Fibroblast of pulmonary artery (primary cell): ENCODE measurements at regions not wholly inside any gene's neighbourhood (a gene's known extent, or its start where the extent isn't known, plus 50 kb on each side); places are given as distances from the start of the nearest gene placed in this dataset.

Experiments
- DNase-seq: peaks from one replicate; pipeline ENCODE4 v3.0.0-alpha.2; 2010; ENCODE audit warnings: low read depth
- H3K4me3 ChIP-seq: replicated peaks from 2 replicates; pipeline ENCODE4 v1.5.1; 2011; ENCODE audit warnings: low read depth, mild to moderate bottlenecking, control low read depth, low read length, moderate library complexity
- TF ChIP-seq, protein P1 (sequence below): IDR thresholded peaks from 2 replicates; pipeline ENCODE4 v1.5.1; 2011; ENCODE audit warnings: mild to moderate bottlenecking, control low read depth, low read length, inconsistent platforms; ENCODE audit errors: missing control alignments

DNA sequence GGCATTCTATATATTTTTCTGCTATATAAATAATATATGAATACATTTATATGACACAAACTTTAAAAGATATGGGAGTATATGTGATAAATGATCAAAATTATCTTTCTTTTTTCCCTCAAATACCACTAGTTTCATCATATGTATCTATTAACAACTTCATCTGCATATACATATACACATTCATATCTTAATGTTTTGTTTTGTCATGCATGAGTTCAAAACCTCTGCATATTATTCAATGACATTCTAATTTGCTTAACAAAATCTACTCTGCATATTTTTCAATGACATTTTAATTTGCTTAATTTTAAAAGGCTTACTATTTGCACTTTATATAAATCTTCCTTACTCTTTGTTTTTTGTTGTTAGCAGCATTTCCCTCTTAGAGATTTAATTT lies 276.2 kb downstream of the PIK3C3 start:
- no peak overlapping the region for H3K4me3 ChIP-seq
- DNase-seq: no peak
- TF ChIP-seq, protein P1, sequence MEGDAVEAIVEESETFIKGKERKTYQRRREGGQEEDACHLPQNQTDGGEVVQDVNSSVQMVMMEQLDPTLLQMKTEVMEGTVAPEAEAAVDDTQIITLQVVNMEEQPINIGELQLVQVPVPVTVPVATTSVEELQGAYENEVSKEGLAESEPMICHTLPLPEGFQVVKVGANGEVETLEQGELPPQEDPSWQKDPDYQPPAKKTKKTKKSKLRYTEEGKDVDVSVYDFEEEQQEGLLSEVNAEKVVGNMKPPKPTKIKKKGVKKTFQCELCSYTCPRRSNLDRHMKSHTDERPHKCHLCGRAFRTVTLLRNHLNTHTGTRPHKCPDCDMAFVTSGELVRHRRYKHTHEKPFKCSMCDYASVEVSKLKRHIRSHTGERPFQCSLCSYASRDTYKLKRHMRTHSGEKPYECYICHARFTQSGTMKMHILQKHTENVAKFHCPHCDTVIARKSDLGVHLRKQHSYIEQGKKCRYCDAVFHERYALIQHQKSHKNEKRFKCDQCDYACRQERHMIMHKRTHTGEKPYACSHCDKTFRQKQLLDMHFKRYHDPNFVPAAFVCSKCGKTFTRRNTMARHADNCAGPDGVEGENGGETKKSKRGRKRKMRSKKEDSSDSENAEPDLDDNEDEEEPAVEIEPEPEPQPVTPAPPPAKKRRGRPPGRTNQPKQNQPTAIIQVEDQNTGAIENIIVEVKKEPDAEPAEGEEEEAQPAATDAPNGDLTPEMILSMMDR: no peak

DNA sequence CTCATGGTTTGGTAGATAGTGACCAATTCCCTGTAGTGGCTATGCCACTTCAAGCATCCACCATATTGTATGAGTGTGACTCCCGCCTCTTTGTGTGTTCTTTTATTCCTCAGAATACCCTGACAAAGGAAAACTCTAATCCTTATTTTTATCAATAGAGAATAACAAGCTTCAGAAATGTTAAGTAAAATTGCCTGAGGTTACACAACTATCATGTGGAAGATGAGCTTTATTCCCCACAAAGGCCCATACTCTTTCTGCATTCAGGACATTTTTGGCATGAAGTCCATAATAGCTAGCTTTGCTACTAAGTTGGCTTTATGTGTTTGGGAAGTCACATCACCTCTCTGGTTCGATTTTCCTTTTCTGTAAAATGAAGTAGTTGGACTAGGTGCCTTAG lies 276.8 kb downstream of the PIK3C3 start:
- TF ChIP-seq, protein P1: no peak
- no peak for DNase-seq

DNA sequence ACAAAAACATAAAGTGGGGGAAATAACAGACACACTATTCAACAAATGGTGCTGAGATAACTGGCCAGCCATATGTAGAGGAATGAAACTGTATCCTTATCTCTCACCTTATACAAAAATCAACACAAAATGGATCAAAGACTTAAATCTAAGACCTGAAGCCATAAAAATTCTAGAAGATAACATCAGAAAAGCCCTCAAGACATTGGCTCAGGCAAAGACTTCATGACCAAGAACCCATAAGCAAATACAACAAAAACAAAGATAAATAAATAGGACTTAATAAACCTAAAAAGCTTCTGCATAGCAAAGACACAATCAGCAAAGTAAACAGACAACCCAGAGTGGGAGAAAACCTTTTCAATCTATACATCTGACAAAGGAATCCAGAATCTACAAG lies 278.9 kb downstream of the PIK3C3 start:
- TF ChIP-seq, protein P1: no peak
- no peak overlapping the region for H3K4me3 ChIP-seq
- no peak for DNase-seq

More for the DNA sequence above, 276.8 kb downstream of the PIK3C3 start:
- no peak overlapping the region for H3K4me3 ChIP-seq

DNA sequence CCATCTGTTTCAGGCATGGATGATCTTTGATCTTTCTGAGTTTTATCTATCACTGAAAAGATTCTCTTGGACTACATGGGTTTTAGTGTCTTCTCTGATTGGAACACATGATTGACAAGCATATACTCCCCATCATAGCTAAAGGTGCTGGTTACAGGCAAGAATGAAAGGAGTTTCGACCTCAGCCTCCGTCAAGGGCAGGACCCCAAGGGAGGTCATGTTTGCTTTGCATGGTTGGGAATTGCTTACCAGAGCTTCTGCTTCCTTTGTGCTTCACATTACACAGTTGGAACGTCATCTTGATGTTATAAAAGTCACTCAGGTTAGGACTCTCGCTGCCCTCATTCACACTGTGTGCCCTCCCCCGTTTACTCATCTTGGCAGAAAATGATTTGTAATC lies 287.7 kb downstream of the PIK3C3 start:
- no peak overlapping the region for H3K4me3 ChIP-seq
- no peak for DNase-seq
- TF ChIP-seq, protein P1: no peak

DNA sequence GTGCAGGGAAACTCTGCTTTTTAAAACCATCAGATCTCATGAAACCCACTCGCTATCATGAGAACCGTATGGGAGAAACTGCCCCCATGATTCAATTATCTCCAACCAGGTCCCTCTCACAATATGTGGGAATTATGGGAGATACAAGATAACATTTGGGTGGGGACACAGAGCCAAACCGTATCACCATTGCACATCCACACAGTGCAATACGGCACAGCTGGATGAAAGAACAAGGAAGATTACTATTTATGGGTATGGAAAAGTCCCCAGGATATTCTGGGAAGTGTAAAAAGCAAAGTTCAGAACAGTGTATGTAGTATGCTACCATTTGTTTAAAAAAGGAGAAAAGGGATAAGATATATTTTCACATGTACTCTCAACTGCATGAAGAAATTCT lies 290.1 kb downstream of the PIK3C3 start:
- TF ChIP-seq, protein P1: no peak
- H3K4me3 ChIP-seq: no peak overlapping the region
- DNase-seq: no peak

DNA sequence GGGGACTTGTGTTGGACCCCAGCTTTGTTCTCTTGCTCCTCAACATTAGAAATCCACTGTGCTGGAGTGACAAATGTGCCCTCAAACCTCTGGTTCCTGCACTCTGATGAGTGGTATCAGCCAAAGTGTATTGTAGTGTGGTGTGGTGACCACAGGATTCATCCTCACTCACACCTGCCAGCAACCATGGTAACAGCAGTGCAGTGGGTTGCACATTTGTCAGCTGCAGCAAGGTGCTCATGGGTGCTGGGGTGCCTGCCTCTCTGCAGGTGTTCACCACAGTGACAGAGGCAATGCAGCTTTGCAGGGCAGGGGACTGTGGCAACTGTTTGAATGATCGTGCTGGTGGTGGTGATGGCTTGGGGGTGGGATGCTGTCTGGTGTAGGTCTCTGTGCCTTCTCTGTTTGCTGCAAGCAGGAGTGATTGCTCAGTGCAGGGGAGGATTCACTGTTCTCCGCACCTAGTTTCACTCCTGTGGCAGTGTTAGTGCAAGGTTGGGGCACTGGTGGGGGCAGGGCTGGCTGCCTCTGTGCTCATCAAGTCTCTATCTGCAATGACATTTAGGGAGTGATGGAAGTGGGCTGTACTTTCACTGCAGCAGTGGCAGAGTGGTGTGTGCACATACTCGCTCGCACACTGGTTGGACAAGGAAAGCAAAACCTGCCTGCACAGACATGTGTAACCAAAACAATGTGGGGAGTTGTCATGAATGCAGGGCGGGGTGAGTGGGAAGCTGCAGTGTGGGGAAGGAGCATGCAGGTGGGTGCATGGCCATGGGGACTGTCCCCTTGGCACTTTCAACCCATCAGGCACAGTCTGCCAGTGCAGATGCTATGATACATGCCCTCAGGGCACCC lies 301.1 kb downstream of the PIK3C3 start:
- TF ChIP-seq, protein P1: no peak
- no peak for DNase-seq
- H3K4me3 ChIP-seq: no peak overlapping the region
